ENCODE measurements at regions not wholly inside any gene's neighbourhood (a gene's known extent, or its start where the extent isn't known, plus 50 kb on each side); places are given as distances from the start of the nearest gene placed in this dataset.
"Not testable (repeated sequence)": the region's sequence is repeated elsewhere in the genome, so short reads cannot be mapped to it uniquely, and the experiment has no call there.

- DNase-seq (ENCODE audit: low read depth), result no peak
Observed at GRCh38 chr2:76174505-76174904, 463.8 kb upstream of the GCFC2 start.

- DNase-seq (ENCODE audit: low read depth), result not testable (repeated sequence)
Observed at GRCh38 chr2:76173206-76173605, 462.5 kb upstream of the GCFC2 start.

GRCh38 chr2:76172154-76172595 is 461.5 kb upstream of the GCFC2 start:
- DNase-seq (ENCODE audit: low read depth), result not testable (repeated sequence)

- DNase-seq (ENCODE audit: low read depth), result no peak
Observed at GRCh38 chr2:76170856-76171255, 460.1 kb upstream of the GCFC2 start.

- DNase-seq (ENCODE audit: low read depth), result no peak
Observed at GRCh38 chr2:76170009-76170384, 459.3 kb upstream of the GCFC2 start.

- DNase-seq (ENCODE audit: low read depth), result no peak
Observed at GRCh38 chr2:76169276-76170008, 458.7 kb upstream of the GCFC2 start.

GRCh38 chr2:76163860-76164259 is 453.1 kb upstream of the GCFC2 start:
- DNase-seq (ENCODE audit: low read depth), result no peak

- DNase-seq (ENCODE audit: low read depth), result no peak
Observed at GRCh38 chr2:76160670-76161069, 450.0 kb upstream of the GCFC2 start.

GRCh38 chr2:76159042-76159648 is 448.4 kb upstream of the GCFC2 start:
- no peak for DNase-seq (ENCODE audit: low read depth)

GRCh38 chr2:76157531-76157930 is 446.8 kb upstream of the GCFC2 start:
- DNase-seq (ENCODE audit: low read depth), result no peak

- DNase-seq (ENCODE audit: low read depth), result no peak
Observed at GRCh38 chr2:76154981-76155380, 444.3 kb upstream of the GCFC2 start.

- no peak for DNase-seq (ENCODE audit: low read depth)
Observed at GRCh38 chr2:76149846-76150245, 439.1 kb upstream of the GCFC2 start.

- not testable (repeated sequence) for DNase-seq (ENCODE audit: low read depth)
Observed at GRCh38 chr2:76139303-76139702, 428.6 kb upstream of the GCFC2 start.

GRCh38 chr2:76128622-76129021 is 417.9 kb upstream of the GCFC2 start:
- DNase-seq (ENCODE audit: low read depth), result no peak

GRCh38 chr2:76120176-76120575 is 409.5 kb upstream of the GCFC2 start:
- no peak for DNase-seq (ENCODE audit: low read depth)

- DNase-seq (ENCODE audit: low read depth), result no peak
Observed at GRCh38 chr2:76089683-76090082, 379.0 kb upstream of the GCFC2 start.

GRCh38 chr2:76083248-76083647 is 372.5 kb upstream of the GCFC2 start:
- no peak for DNase-seq (ENCODE audit: low read depth)

GRCh38 chr2:76082509-76082908 is 371.8 kb upstream of the GCFC2 start:
- DNase-seq (ENCODE audit: low read depth), result no peak

- DNase-seq (ENCODE audit: low read depth), result no peak
Observed at GRCh38 chr2:76080154-76080553, 369.4 kb upstream of the GCFC2 start.

GRCh38 chr2:76075126-76075525 is 364.4 kb upstream of the GCFC2 start:
- no peak for DNase-seq (ENCODE audit: low read depth)

GRCh38 chr2:76073992-76074604 is 363.4 kb upstream of the GCFC2 start:
- DNase-seq (ENCODE audit: low read depth), result no peak

GRCh38 chr2:76050196-76050595 is 339.5 kb upstream of the GCFC2 start:
- DNase-seq (ENCODE audit: low read depth), result no peak

GRCh38 chr2:76044701-76045100 is 334.0 kb upstream of the GCFC2 start:
- DNase-seq (ENCODE audit: low read depth), result no peak
